GM12891 (cell line): ENCODE measurements at regions not wholly inside any gene's neighbourhood (a gene's known extent, or its start where the extent isn't known, plus 50 kb on each side); places are given as distances from the start of the nearest gene placed in this dataset.
"Not testable (repeated sequence)": the region's sequence is repeated elsewhere in the genome, so short reads cannot be mapped to it uniquely, and the experiment has no call there.

ENCODE experiments used
- POLR2A ChIP-seq: IDR thresholded peaks from 2 replicates; pipeline ENCODE4 v1.6.1; 2011; ENCODE audit warnings: low read depth, low read length, control low read depth
- POLR2AphosphoS5 ChIP-seq: IDR thresholded peaks from 2 replicates; pipeline ENCODE4 v1.6.1; 2011; ENCODE audit warnings: low read depth, low read length, control low read depth
- TAF1 ChIP-seq: IDR thresholded peaks from 2 replicates; pipeline ENCODE4 v1.6.1; 2011; ENCODE audit warnings: low read depth, low read length, control low read depth

DNA sequence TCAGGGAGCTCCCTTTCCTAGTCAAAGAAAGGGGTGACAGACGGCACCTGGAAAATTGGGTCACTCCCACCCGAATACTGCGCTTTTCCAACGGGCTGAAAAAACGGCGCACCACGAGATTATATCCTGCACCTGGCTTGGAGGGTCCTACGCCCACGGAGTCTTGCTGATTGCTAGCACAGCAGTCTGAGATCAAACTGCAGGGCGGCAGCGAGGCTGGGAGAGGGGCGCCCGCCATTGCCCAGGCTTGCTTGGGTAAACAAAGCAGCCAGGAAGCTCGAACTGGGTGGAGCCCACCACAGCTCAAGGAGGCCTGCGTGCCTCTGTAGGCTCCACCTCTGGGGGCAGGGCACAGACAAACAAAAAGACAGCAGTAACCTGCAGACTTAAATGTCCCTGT, 580.5 kb downstream of the RAB28 start:
- TF ChIP-seq POLR2A, TAF1, POLR2AphosphoS5: not testable (repeated sequence)
